Pancreas (tissue), 10 donors: ENCODE measurements at regions not wholly inside any gene's neighbourhood (a gene's known extent, or its start where the extent isn't known, plus 50 kb on each side); places are given as distances from the start of the nearest gene placed in this dataset.

Experiments used
- ATAC-seq, 4 donors: fragments of 200-7000 bp; cut with Tn5 transposase; one replicate each; pipeline versions ENCODE4 v1.8.0 to v1.9.1; 2020; ENCODE audit warnings: mild to moderate bottlenecking in 4 of 4, moderate library complexity in 4 of 4
- DNase-seq, 6 donors: peaks; one replicate each; pipeline ENCODE4 v3.0.0-alpha.2; 2020
- FAIRE-seq: peaks from 2 replicates; lab custom pipeline; 2012; peaks lifted over from hg19 to GRCh38; lab: Jason Lieb, UNC
- H3K27ac ChIP-seq, 4 donors: fragments of 200-600 bp; sonication (generic); 1 replicate in 3 of 4; 2 replicates in 1 of 4; pipeline versions ENCODE4 v1.5.0 to v1.8.0; 2020
- H3K27me3 ChIP-seq, 4 donors: fragments of 200-600 bp; one replicate each; pipeline ENCODE4 v1.8.0; 2021
- H3K36me3 ChIP-seq, 3 donors: fragments of 200-600 bp; sonication (generic) in 1 of 3; one replicate each; pipeline versions ENCODE4 v1.5.0 to v1.8.0; 2020 to 2021
- H3K4me1 ChIP-seq, 3 donors: fragments of 200-600 bp; one replicate each; pipeline ENCODE4 v1.8.0; 2021
- H3K4me3 ChIP-seq, 4 donors: fragments of 200-600 bp; sonication (generic) in 2 of 4; one replicate each; pipeline versions ENCODE4 v1.5.0 to v1.8.0; 2020 to 2021
- H3K9me3 ChIP-seq, 4 donors: fragments of 200-600 bp; one replicate each; pipeline ENCODE4 v1.8.0; 2021
- CTCF ChIP-seq, 4 donors: fragments of 200-600 bp; sonication (generic) in 3 of 4; IDR thresholded peaks; one replicate each; pipeline versions ENCODE4 v1.5.0 to v1.8.0; 2021; ENCODE audit warnings: antibody characterized with exemption in 4 of 4
- WGBS, 2 donors: extraction: QIAGEN DNeasy Blood & Tissue Kit; methylation state at CpG; one replicate each; pipeline ENCODE4 v1.1.7; 2013; 5-methylcytosine and 5-hydroxymethylcytosine counted together
- intact Hi-C, 3 donors: fragments of 100-400 bp; cut with DNase I; formaldehyde crosslinking; loops; one replicate each; pipeline versions ENCODE4 v1.11.1 to v1.14.2; 2022
- donor health status: healthy with polysubstance abuse.
- donor health status: DM: no; HTN: no; CAD: no; lungs with moderate emphysema.
- donor health status: DM: no; HTN: no; CAD: no.
- donor health status: control.
- donor health status: control.
- donor health status: Bipolar disorder and iron deficiency.
- donor health status: DM: yes; HTN: yes; CAD: no.
- donor health status: DM: no; HTN: no; CAD: no.
- donor health status: DM: no; HTN: no; CAD: no.
- donor health status: DM: yes; HTN: yes; CAD: no.

GRCh38 chr3:55367384-55367783, 119.7 kb downstream of the WNT5A start:
- Histone ChIP-seq H3K27ac (no peak overlapping the region), H3K4me1 (no peaks in the 10 kb centered on the region), H3K9me3 (no peaks in the 10 kb centered on the region), H3K27me3 (no peaks in the 10 kb centered on the region), H3K4me3 (no peak overlapping the region), H3K36me3 (no peaks in the 10 kb centered on the region)
- WGBS, 2 donors = 24 to 51% methylated on average over 2 of the region's 2 CpGs
- DNase-seq = no peak
- intact Hi-C loops = no loop called here
- TF ChIP-seq CTCF (IDR thresholded peaks at IDR 0.05) = no peak
- FAIRE-seq = no peak
- no peak for ATAC-seq

- intact Hi-C loops = no loop called here
- Histone ChIP-seq H3K4me1 (no peaks in the 10 kb centered on the region), H3K27me3 (no peaks in the 10 kb centered on the region), H3K27ac (no peak overlapping the region), H3K36me3 (no peaks in the 10 kb centered on the region), H3K9me3 (no peaks in the 10 kb centered on the region), H3K4me3 (no peak overlapping the region)
- TF ChIP-seq CTCF (IDR thresholded peaks at IDR 0.05) = no peak
- ATAC-seq = no peak
- 74 to 77% methylated on average over 4 of the region's 4 CpGs for WGBS, 2 donors
- FAIRE-seq = no peak
- DNase-seq = no peak
These were observed 122.7 kb downstream of the WNT5A start for GRCh38 chr3:55364421-55364820.

- intact Hi-C loops = no loop called here
- no peaks in the 10 kb centered on the region for H3K4me1 ChIP-seq
- DNase-seq (no peak), ATAC-seq (no peak), FAIRE-seq (no peak)
- TF ChIP-seq CTCF (IDR thresholded peaks at IDR 0.05) = no peak
- 91 to 93% methylated on average over 3 of the region's 3 CpGs for WGBS, 2 donors
- no peaks in the 10 kb centered on the region for H3K27me3 ChIP-seq
- H3K27ac ChIP-seq = no peak overlapping the region
- no peaks in the 10 kb centered on the region for H3K9me3 ChIP-seq
- H3K36me3 ChIP-seq = no peaks in the 10 kb centered on the region
- H3K4me3 ChIP-seq = no peak overlapping the region
These were observed 124.7 kb downstream of the WNT5A start for GRCh38 chr3:55362210-55362960.

GRCh38 chr3:55357796-55358195, 129.3 kb downstream of the WNT5A start:
- WGBS, 2 donors = 71 to 76% methylated on average over 1 of the region's 1 CpG
- H3K4me3 ChIP-seq = no peak overlapping the region
- H3K9me3 ChIP-seq = no peaks in the 10 kb centered on the region
- TF ChIP-seq CTCF (IDR thresholded peaks at IDR 0.05) = no peak
- H3K4me1 ChIP-seq = no peaks in the 10 kb centered on the region
- no peak for FAIRE-seq
- no peak overlapping the region for H3K27ac ChIP-seq
- H3K36me3 ChIP-seq = no peaks in the 10 kb centered on the region
- no peak for DNase-seq
- intact Hi-C loops = no loop called here
- ATAC-seq = no peak
- H3K27me3 ChIP-seq = no peaks in the 10 kb centered on the region

- TF ChIP-seq CTCF (IDR thresholded peaks at IDR 0.05) = no peak
- H3K9me3 ChIP-seq = no peaks in the 10 kb centered on the region
- no peaks in the 10 kb centered on the region for H3K4me1 ChIP-seq
- FAIRE-seq = no peak
- H3K27ac ChIP-seq = no peak overlapping the region
- no peaks in the 10 kb centered on the region for H3K27me3 ChIP-seq
- WGBS, 2 donors = 82 to 90% methylated on average over 2 of the region's 2 CpGs
- no peak for DNase-seq
- no peak for ATAC-seq
- H3K36me3 ChIP-seq = no peaks in the 10 kb centered on the region
- intact Hi-C loops = no loop called here
- H3K4me3 ChIP-seq = no peak overlapping the region
These were observed 134.4 kb downstream of the WNT5A start for GRCh38 chr3:55352668-55353067.
